GM12875 (cell line): ENCODE measurements at regions not wholly inside any gene's neighbourhood (a gene's known extent, or its start where the extent isn't known, plus 50 kb on each side); places are given as distances from the start of the nearest gene placed in this dataset.
"Not testable (repeated sequence)": the region's sequence is repeated elsewhere in the genome, so short reads cannot be mapped to it uniquely, and the experiment has no call there.

ENCODE experiments used
- H3K4me3 ChIP-seq: one replicate; pipeline ENCODE4 v1.5.1; 2011; ENCODE audit warnings: low read depth, low read length, control low read depth
- CTCF ChIP-seq: IDR thresholded peaks from 2 replicates; pipeline ENCODE4 v1.5.1; 2011; ENCODE audit warnings: low read depth, mild to moderate bottlenecking, control low read depth, inconsistent platforms, low read length, moderate library complexity, borderline replicate concordance; ENCODE audit not compliant: insufficient read depth

- no peak overlapping the region for H3K4me3 ChIP-seq
- no peak for TF ChIP-seq CTCF
These were observed 235.6 kb downstream of the FAT3 start for GRCh38 chr11:92460213-92460612.

GRCh38 chr11:92461447-92461846 is 236.8 kb downstream of the FAT3 start:
- TF ChIP-seq CTCF = no peak
- no peak overlapping the region for H3K4me3 ChIP-seq

GRCh38 chr11:92462821-92463220 is 238.2 kb downstream of the FAT3 start:
- no peak for TF ChIP-seq CTCF
- H3K4me3 ChIP-seq = no peak overlapping the region

GRCh38 chr11:92464822-92465221 is 240.2 kb downstream of the FAT3 start:
- TF ChIP-seq CTCF = no peak
- H3K4me3 ChIP-seq = no peak overlapping the region

GRCh38 chr11:92465410-92465809 is 240.8 kb downstream of the FAT3 start:
- H3K4me3 ChIP-seq = not testable (repeated sequence)

GRCh38 chr11:92473736-92474135 is 249.1 kb downstream of the FAT3 start:
- no peak for TF ChIP-seq CTCF
- H3K4me3 ChIP-seq = no peak overlapping the region

GRCh38 chr11:92475316-92475715 is 250.7 kb downstream of the FAT3 start:
- no peak overlapping the region for H3K4me3 ChIP-seq
- TF ChIP-seq CTCF = no peak

- no peak for TF ChIP-seq CTCF
- no peak overlapping the region for H3K4me3 ChIP-seq
These were observed 251.2 kb downstream of the FAT3 start for GRCh38 chr11:92475819-92476218.
